ENCODE measurements at regions not wholly inside any gene's neighbourhood (a gene's known extent, or its start where the extent isn't known, plus 50 kb on each side); places are given as distances from the start of the nearest gene placed in this dataset.

GRCh38 chr1:56137521-56138505 is 441.6 kb downstream of the PLPP3 start:
- no peak overlapping the region for H3K27ac ChIP-seq (ENCODE audit: low read depth, low read length)
- H3K4me3 ChIP-seq (ENCODE audit: low read depth in 1 of 2, low read length in 2 of 2): no peak overlapping the region
- H3K4me1 ChIP-seq (ENCODE audit: control insufficient read depth in 1 of 2, insufficient read depth in 2 of 2, low read length in 2 of 2): no peaks in the 10 kb centered on the region
- H3K9ac ChIP-seq (ENCODE audit: low read depth in 1 of 2, low read length in 2 of 2): no peak overlapping the region
- H3K36me3 ChIP-seq (ENCODE audit: control insufficient read depth in 1 of 2, insufficient read depth in 2 of 2, low read length in 2 of 2): no peaks in the 10 kb centered on the region
- no peaks in the 10 kb centered on the region for H3K27me3 ChIP-seq (ENCODE audit: control insufficient read depth in 1 of 2, insufficient read depth in 2 of 2, low read length in 2 of 2)
- H3K9me3 ChIP-seq (ENCODE audit: control insufficient read depth in 1 of 2, low read length in 2 of 2): no peaks in the 10 kb centered on the region

- no peak overlapping the region for H3K4me3 ChIP-seq (ENCODE audit: low read depth in 1 of 2, low read length in 2 of 2)
- no peak overlapping the region for H3K9ac ChIP-seq (ENCODE audit: low read depth in 1 of 2, low read length in 2 of 2)
- no peaks in the 10 kb centered on the region for H3K36me3 ChIP-seq (ENCODE audit: control insufficient read depth in 1 of 2, insufficient read depth in 2 of 2, low read length in 2 of 2)
- H3K4me1 ChIP-seq (ENCODE audit: control insufficient read depth in 1 of 2, insufficient read depth in 2 of 2, low read length in 2 of 2): no peaks in the 10 kb centered on the region
- H3K9me3 ChIP-seq (ENCODE audit: control insufficient read depth in 1 of 2, low read length in 2 of 2): no peaks in the 10 kb centered on the region
- no peak overlapping the region for H3K27ac ChIP-seq (ENCODE audit: low read depth, low read length)
- no peaks in the 10 kb centered on the region for H3K27me3 ChIP-seq (ENCODE audit: control insufficient read depth in 1 of 2, insufficient read depth in 2 of 2, low read length in 2 of 2)
Measured at GRCh38 chr1:56137090-56137489, 442.3 kb downstream of the PLPP3 start.

GRCh38 chr1:56135864-56136147 is 443.6 kb downstream of the PLPP3 start:
- H3K4me1 ChIP-seq (ENCODE audit: control insufficient read depth in 1 of 2, insufficient read depth in 2 of 2, low read length in 2 of 2): no peaks in the 10 kb centered on the region
- no peak overlapping the region for H3K9ac ChIP-seq (ENCODE audit: low read depth in 1 of 2, low read length in 2 of 2)
- no peaks in the 10 kb centered on the region for H3K27me3 ChIP-seq (ENCODE audit: control insufficient read depth in 1 of 2, insufficient read depth in 2 of 2, low read length in 2 of 2)
- H3K36me3 ChIP-seq (ENCODE audit: control insufficient read depth in 1 of 2, insufficient read depth in 2 of 2, low read length in 2 of 2): no peaks in the 10 kb centered on the region
- H3K4me3 ChIP-seq (ENCODE audit: low read depth in 1 of 2, low read length in 2 of 2): no peak overlapping the region
- no peaks in the 10 kb centered on the region for H3K9me3 ChIP-seq (ENCODE audit: control insufficient read depth in 1 of 2, low read length in 2 of 2)
- no peak overlapping the region for H3K27ac ChIP-seq (ENCODE audit: low read depth, low read length)

GRCh38 chr1:56135069-56135863 is 444.1 kb downstream of the PLPP3 start:
- H3K27me3 ChIP-seq (ENCODE audit: control insufficient read depth in 1 of 2, insufficient read depth in 2 of 2, low read length in 2 of 2): no peaks in the 10 kb centered on the region
- H3K4me3 ChIP-seq (ENCODE audit: low read depth in 1 of 2, low read length in 2 of 2): no peak overlapping the region
- H3K9me3 ChIP-seq (ENCODE audit: control insufficient read depth in 1 of 2, low read length in 2 of 2): no peaks in the 10 kb centered on the region
- H3K36me3 ChIP-seq (ENCODE audit: control insufficient read depth in 1 of 2, insufficient read depth in 2 of 2, low read length in 2 of 2): no peaks in the 10 kb centered on the region
- H3K27ac ChIP-seq (ENCODE audit: low read depth, low read length): no peak overlapping the region
- no peak overlapping the region for H3K9ac ChIP-seq (ENCODE audit: low read depth in 1 of 2, low read length in 2 of 2)
- H3K4me1 ChIP-seq (ENCODE audit: control insufficient read depth in 1 of 2, insufficient read depth in 2 of 2, low read length in 2 of 2): no peaks in the 10 kb centered on the region

GRCh38 chr1:56133522-56134472 is 445.6 kb downstream of the PLPP3 start:
- Histone ChIP-seq H3K9ac (ENCODE audit: low read depth in 1 of 2, low read length in 2 of 2) (no peak overlapping the region), H3K27me3 (ENCODE audit: control insufficient read depth in 1 of 2, insufficient read depth in 2 of 2, low read length in 2 of 2) (no peaks in the 10 kb centered on the region), H3K4me3 (ENCODE audit: low read depth in 1 of 2, low read length in 2 of 2) (no peak overlapping the region), H3K9me3 (ENCODE audit: control insufficient read depth in 1 of 2, low read length in 2 of 2) (no peaks in the 10 kb centered on the region), H3K27ac (ENCODE audit: low read depth, low read length) (no peak overlapping the region), H3K4me1 (ENCODE audit: control insufficient read depth in 1 of 2, insufficient read depth in 2 of 2, low read length in 2 of 2) (no peaks in the 10 kb centered on the region), H3K36me3 (ENCODE audit: control insufficient read depth in 1 of 2, insufficient read depth in 2 of 2, low read length in 2 of 2) (no peaks in the 10 kb centered on the region)

- Histone ChIP-seq H3K4me3 (ENCODE audit: low read depth in 1 of 2, low read length in 2 of 2) (no peak overlapping the region), H3K9ac (ENCODE audit: low read depth in 1 of 2, low read length in 2 of 2) (no peak overlapping the region), H3K36me3 (ENCODE audit: control insufficient read depth in 1 of 2, insufficient read depth in 2 of 2, low read length in 2 of 2) (no peaks in the 10 kb centered on the region), H3K27me3 (ENCODE audit: control insufficient read depth in 1 of 2, insufficient read depth in 2 of 2, low read length in 2 of 2) (no peaks in the 10 kb centered on the region), H3K4me1 (ENCODE audit: control insufficient read depth in 1 of 2, insufficient read depth in 2 of 2, low read length in 2 of 2) (no peaks in the 10 kb centered on the region), H3K9me3 (ENCODE audit: control insufficient read depth in 1 of 2, low read length in 2 of 2) (no peaks in the 10 kb centered on the region), H3K27ac (ENCODE audit: low read depth, low read length) (no peak overlapping the region)
Measured at GRCh38 chr1:56132520-56132919, 446.8 kb downstream of the PLPP3 start.

GRCh38 chr1:56129837-56130236 is 449.5 kb downstream of the PLPP3 start:
- no peaks in the 10 kb centered on the region for H3K36me3 ChIP-seq (ENCODE audit: control insufficient read depth in 1 of 2, insufficient read depth in 2 of 2, low read length in 2 of 2)

GRCh38 chr1:56125316-56125715 is 454.0 kb downstream of the PLPP3 start:
- no peak overlapping the region for H3K4me3 ChIP-seq (ENCODE audit: low read depth in 1 of 2, low read length in 2 of 2)
- no peak overlapping the region for H3K27ac ChIP-seq (ENCODE audit: low read depth, low read length)
- peaks cover 0 to 3% of the 10 kb centered on the region in 2 donors for H3K9me3 ChIP-seq (ENCODE audit: control insufficient read depth in 1 of 2, low read length in 2 of 2)
- H3K36me3 ChIP-seq (ENCODE audit: control insufficient read depth in 1 of 2, insufficient read depth in 2 of 2, low read length in 2 of 2): no peaks in the 10 kb centered on the region
- H3K9ac ChIP-seq (ENCODE audit: low read depth in 1 of 2, low read length in 2 of 2): no peak overlapping the region
- no peaks in the 10 kb centered on the region for H3K27me3 ChIP-seq (ENCODE audit: control insufficient read depth in 1 of 2, insufficient read depth in 2 of 2, low read length in 2 of 2)
- no peaks in the 10 kb centered on the region for H3K4me1 ChIP-seq (ENCODE audit: control insufficient read depth in 1 of 2, insufficient read depth in 2 of 2, low read length in 2 of 2)

More at GRCh38 chr1:56129837-56130236, 449.5 kb downstream of the PLPP3 start:
- Histone ChIP-seq H3K27me3 (ENCODE audit: control insufficient read depth in 1 of 2, insufficient read depth in 2 of 2, low read length in 2 of 2) (no peaks in the 10 kb centered on the region), H3K9ac (ENCODE audit: low read depth in 1 of 2, low read length in 2 of 2) (no peak overlapping the region), H3K9me3 (ENCODE audit: control insufficient read depth in 1 of 2, low read length in 2 of 2) (no peaks in the 10 kb centered on the region), H3K27ac (ENCODE audit: low read depth, low read length) (no peak overlapping the region), H3K4me3 (ENCODE audit: low read depth in 1 of 2, low read length in 2 of 2) (no peak overlapping the region), H3K4me1 (ENCODE audit: control insufficient read depth in 1 of 2, insufficient read depth in 2 of 2, low read length in 2 of 2) (no peaks in the 10 kb centered on the region)

GRCh38 chr1:56123826-56124225 is 455.5 kb downstream of the PLPP3 start:
- Histone ChIP-seq H3K9ac (ENCODE audit: low read depth in 1 of 2, low read length in 2 of 2) (no peak overlapping the region), H3K27me3 (ENCODE audit: control insufficient read depth in 1 of 2, insufficient read depth in 2 of 2, low read length in 2 of 2) (no peaks in the 10 kb centered on the region), H3K9me3 (ENCODE audit: control insufficient read depth in 1 of 2, low read length in 2 of 2) (peaks cover 0 to 3% of the 10 kb centered on the region in 2 donors), H3K36me3 (ENCODE audit: control insufficient read depth in 1 of 2, insufficient read depth in 2 of 2, low read length in 2 of 2) (no peaks in the 10 kb centered on the region), H3K4me3 (ENCODE audit: low read depth in 1 of 2, low read length in 2 of 2) (no peak overlapping the region), H3K4me1 (ENCODE audit: control insufficient read depth in 1 of 2, insufficient read depth in 2 of 2, low read length in 2 of 2) (no peaks in the 10 kb centered on the region), H3K27ac (ENCODE audit: low read depth, low read length) (no peak overlapping the region)
